Tibial nerve (tissue), 3 donors: ENCODE measurements at regions not wholly inside any gene's neighbourhood (a gene's known extent, or its start where the extent isn't known, plus 50 kb on each side); places are given as distances from the start of the nearest gene placed in this dataset.
"Not testable (repeated sequence)": the region's sequence is repeated elsewhere in the genome, so short reads cannot be mapped to it uniquely, and the experiment has no call there.

Source experiments
- POLR2A ChIP-seq, 2 donors: fragments of 450-650 bp; IDR thresholded peaks; one replicate each; pipeline ENCODE4 v1.6.1; 2017; ENCODE audit warnings: antibody characterized with exemption in 2 of 2, mild to moderate bottlenecking in 2 of 2, moderate library complexity in 2 of 2
- TF ChIP-seq, protein P1 (sequence below), 5 experiments: fragments of 200-600 bp in 3 of 5; fragments of 450-650 bp in 2 of 5; sonication (generic) in 3 of 5; IDR thresholded peaks; one replicate each; pipeline ENCODE4 v1.5.1; 2016 to 2019; ENCODE audit warnings: antibody characterized with exemption in 5 of 5, mild to moderate bottlenecking in 3 of 5, moderate library complexity in 2 of 5

DNA sequence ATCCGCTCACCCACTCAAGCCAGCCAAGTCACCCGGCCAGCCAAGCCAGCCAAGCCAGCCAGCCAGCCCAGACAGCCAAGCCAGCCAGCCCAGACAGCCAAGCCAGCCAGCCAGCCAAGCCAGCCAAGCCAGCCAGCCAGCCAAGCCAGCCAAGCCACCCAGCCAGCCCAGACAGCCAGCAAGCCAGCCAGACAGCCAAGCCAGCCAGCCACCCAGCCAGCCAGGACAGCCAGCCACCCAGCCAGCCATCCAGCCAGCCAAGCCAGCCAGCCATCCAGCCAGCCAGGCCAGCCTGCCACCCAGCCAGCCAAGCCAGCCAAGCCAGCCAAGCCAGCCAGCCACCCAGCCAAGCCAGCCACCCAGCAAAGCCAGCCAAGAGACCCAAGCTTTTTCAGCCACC, 316.8 kb upstream of the PLGLB2 start:
- TF ChIP-seq, protein P1, sequence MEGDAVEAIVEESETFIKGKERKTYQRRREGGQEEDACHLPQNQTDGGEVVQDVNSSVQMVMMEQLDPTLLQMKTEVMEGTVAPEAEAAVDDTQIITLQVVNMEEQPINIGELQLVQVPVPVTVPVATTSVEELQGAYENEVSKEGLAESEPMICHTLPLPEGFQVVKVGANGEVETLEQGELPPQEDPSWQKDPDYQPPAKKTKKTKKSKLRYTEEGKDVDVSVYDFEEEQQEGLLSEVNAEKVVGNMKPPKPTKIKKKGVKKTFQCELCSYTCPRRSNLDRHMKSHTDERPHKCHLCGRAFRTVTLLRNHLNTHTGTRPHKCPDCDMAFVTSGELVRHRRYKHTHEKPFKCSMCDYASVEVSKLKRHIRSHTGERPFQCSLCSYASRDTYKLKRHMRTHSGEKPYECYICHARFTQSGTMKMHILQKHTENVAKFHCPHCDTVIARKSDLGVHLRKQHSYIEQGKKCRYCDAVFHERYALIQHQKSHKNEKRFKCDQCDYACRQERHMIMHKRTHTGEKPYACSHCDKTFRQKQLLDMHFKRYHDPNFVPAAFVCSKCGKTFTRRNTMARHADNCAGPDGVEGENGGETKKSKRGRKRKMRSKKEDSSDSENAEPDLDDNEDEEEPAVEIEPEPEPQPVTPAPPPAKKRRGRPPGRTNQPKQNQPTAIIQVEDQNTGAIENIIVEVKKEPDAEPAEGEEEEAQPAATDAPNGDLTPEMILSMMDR (IDR thresholded peaks at IDR 0.05): not testable (repeated sequence)
- not testable (repeated sequence) for TF ChIP-seq POLR2A (IDR thresholded peaks at IDR 0.05)
